Ascending aorta (tissue), 2 donors: ENCODE measurements at regions not wholly inside any gene's neighbourhood (a gene's known extent, or its start where the extent isn't known, plus 50 kb on each side); places are given as distances from the start of the nearest gene placed in this dataset.
"Not testable (repeated sequence)": the region's sequence is repeated elsewhere in the genome, so short reads cannot be mapped to it uniquely, and the experiment has no call there.

Source experiments
- DNase-seq, 2 donors: peaks; one replicate each; pipeline ENCODE4 v3.0.0-alpha.2; 2019; ENCODE audit warnings: low spot score in 2 of 2
- H3K27ac ChIP-seq, 2 donors: fragments of 200-600 bp; sonication (generic); one replicate each; pipeline ENCODE4 v1.5.1; 2016 to 2017; ENCODE audit warnings: mild to moderate bottlenecking in 1 of 2
- H3K27me3 ChIP-seq: fragments of 200-600 bp; sonication (generic); one replicate; pipeline ENCODE4 v1.5.1; 2017
- H3K36me3 ChIP-seq, 2 donors: fragments of 200-600 bp; sonication (generic); one replicate each; pipeline ENCODE4 v1.5.1; 2016
- H3K4me1 ChIP-seq, 2 donors: fragments of 200-600 bp; sonication (generic); one replicate each; pipeline ENCODE4 v1.5.1; 2016 to 2017; ENCODE audit warnings: mild to moderate bottlenecking in 1 of 2
- H3K4me3 ChIP-seq, 2 donors: fragments of 200-600 bp; sonication (generic); one replicate each; pipeline ENCODE4 v1.5.1; 2016 to 2017; ENCODE audit warnings: mild to moderate bottlenecking in 1 of 2
- H3K9me3 ChIP-seq, 2 donors: fragments of 200-600 bp; sonication (generic); one replicate each; pipeline ENCODE4 v1.5.1; 2016
- intact Hi-C: fragments of 100-400 bp; cut with DNase I; formaldehyde crosslinking; loops from one replicate; pipeline ENCODE4 v1.15.1; 2023
- TF ChIP-seq, protein P1 (sequence below), 3 experiments: fragments of 200-600 bp in 2 of 3; fragments of 450-650 bp in 1 of 3; sonication (generic) in 2 of 3; IDR thresholded peaks; one replicate each; pipeline ENCODE4 v1.5.1; 2016 to 2019; ENCODE audit warnings: antibody characterized with exemption in 3 of 3, mild to moderate bottlenecking in 1 of 3, moderate library complexity in 1 of 3

DNA sequence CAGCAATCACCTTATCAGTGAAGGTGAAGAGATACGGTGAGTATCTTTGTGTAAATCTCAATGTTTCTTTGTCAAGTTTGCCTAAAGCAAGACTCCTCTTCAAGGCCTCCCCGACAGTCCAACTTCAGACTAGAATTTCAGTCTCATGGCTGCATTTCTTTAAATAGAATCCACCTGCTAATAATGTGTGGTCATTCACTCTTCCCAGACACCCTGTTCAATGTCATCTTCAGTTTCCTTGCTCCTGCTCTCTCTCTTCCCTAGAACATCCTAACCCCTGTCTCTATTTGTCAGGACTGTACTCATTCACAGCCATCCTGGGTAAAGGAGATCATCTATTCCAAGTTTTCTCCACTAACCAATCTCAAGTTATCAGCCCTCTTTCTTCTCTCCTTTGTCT is 267.3 kb downstream of the EN1 start:
- intact Hi-C loops, result no loop called here
- no peaks in the 10 kb centered on the region for H3K27me3 ChIP-seq
- TF ChIP-seq, protein P1, sequence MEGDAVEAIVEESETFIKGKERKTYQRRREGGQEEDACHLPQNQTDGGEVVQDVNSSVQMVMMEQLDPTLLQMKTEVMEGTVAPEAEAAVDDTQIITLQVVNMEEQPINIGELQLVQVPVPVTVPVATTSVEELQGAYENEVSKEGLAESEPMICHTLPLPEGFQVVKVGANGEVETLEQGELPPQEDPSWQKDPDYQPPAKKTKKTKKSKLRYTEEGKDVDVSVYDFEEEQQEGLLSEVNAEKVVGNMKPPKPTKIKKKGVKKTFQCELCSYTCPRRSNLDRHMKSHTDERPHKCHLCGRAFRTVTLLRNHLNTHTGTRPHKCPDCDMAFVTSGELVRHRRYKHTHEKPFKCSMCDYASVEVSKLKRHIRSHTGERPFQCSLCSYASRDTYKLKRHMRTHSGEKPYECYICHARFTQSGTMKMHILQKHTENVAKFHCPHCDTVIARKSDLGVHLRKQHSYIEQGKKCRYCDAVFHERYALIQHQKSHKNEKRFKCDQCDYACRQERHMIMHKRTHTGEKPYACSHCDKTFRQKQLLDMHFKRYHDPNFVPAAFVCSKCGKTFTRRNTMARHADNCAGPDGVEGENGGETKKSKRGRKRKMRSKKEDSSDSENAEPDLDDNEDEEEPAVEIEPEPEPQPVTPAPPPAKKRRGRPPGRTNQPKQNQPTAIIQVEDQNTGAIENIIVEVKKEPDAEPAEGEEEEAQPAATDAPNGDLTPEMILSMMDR (IDR thresholded peaks at IDR 0.05), result no peak
- no peaks in the 10 kb centered on the region for H3K36me3 ChIP-seq
- no peak for DNase-seq
- no peaks in the 10 kb centered on the region for H3K4me1 ChIP-seq
- no peak overlapping the region for H3K4me3 ChIP-seq
- no peaks in the 10 kb centered on the region for H3K9me3 ChIP-seq
- no peak overlapping the region for H3K27ac ChIP-seq

DNA sequence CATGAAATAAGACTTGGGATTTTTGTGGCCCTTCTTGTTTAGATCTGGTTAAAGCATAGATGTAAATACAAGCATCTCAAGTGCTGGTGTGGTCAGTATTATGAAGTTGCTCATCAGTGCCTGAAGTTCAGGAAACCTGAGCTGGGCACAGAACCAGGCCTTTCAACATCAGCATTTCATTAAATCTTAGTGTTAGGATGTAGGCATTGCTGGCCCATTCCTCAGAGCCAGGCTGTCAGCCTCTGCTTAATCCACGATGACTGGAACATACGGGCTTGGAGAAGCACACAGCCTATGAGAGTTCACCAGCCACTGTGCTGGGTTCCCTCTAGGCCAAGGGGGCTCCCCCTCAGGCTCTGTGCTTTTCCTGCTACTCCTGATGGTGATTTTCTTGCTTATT is 270.2 kb downstream of the EN1 start:
- intact Hi-C loops, result no loop called here
- H3K27me3 ChIP-seq, result no peaks in the 10 kb centered on the region
- H3K4me3 ChIP-seq, result no peak overlapping the region
- no peaks in the 10 kb centered on the region for H3K9me3 ChIP-seq
- no peaks in the 10 kb centered on the region for H3K36me3 ChIP-seq
- no peaks in the 10 kb centered on the region for H3K4me1 ChIP-seq
- TF ChIP-seq, protein P1 (IDR thresholded peaks at IDR 0.05), result no peak
- no peak overlapping the region for H3K27ac ChIP-seq
- no peak for DNase-seq

DNA sequence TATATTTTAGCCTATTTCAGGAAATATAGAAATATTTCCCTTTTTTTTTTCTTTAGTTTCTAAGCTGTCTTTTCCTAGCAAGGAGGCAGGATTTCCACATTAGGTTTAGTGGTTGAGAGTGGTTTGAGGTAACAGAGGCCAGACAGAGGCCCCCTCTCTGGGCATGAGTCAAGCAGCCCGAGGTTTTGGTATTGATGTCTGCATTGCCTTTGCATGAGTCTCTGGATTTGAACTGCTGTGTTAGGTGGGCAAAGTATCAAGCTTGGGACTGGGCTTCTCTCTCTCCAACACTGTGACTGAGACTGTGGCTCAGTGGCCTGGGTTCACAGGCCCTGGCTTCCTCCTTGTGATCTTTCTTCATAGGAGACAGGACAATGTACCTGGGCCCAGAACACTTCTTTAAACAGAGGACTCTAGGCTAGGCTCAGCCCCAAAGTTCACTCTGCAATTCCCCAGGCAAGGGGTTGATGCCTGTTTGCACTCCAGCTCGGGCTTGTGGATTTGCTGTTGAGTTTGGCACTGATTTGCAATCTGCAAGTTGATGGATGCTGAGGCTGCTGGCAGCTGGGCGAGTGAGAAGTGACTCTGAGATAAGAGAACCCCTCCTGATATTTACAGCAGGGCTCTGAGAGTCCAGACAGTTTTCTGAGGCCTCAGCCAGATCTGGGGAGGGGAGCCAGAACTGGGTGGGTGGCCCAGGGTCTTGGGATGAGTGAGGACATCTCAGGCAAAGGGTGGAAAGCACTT is 271.2 kb downstream of the EN1 start:
- Histone ChIP-seq H3K27me3 (no peaks in the 10 kb centered on the region), H3K9me3 (no peaks in the 10 kb centered on the region), H3K4me1 (no peaks in the 10 kb centered on the region), H3K4me3 (no peak overlapping the region), H3K27ac (no peak overlapping the region), H3K36me3 (no peaks in the 10 kb centered on the region)
- TF ChIP-seq, protein P1 (IDR thresholded peaks at IDR 0.05), result no peak
- DNase-seq, result no peak
- intact Hi-C loops, result no loop called here

DNA sequence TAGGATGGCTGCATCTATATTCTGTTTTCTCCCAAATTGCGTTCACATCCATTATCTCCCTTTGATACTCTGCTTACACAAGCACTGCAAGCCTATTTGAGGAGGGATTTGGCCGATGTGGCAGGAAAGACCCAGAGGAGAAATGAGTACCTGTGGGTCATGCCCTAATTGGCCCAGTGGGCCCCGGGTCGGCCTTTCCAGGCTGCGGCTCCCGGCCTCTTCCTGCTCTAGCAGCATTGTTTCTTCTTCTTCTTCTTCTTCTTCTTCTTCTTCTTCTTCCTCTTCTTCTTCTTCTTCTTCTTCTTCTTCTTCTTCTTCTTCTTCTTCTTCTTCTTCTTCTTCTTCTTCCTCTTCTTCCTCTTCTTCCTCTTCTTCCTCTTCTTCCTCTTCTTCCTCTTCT is 275.1 kb downstream of the EN1 start:
- H3K27ac ChIP-seq, H3K36me3 ChIP-seq, H3K27me3 ChIP-seq, H3K9me3 ChIP-seq, DNase-seq, H3K4me1 ChIP-seq, H3K4me3 ChIP-seq, intact Hi-C loops: not testable (repeated sequence)

- TF ChIP-seq, protein P1 (IDR thresholded peaks at IDR 0.05), result no peak
- H3K4me1 ChIP-seq, result no peaks in the 10 kb centered on the region
- no peaks in the 10 kb centered on the region for H3K36me3 ChIP-seq
- no peak overlapping the region for H3K27ac ChIP-seq
- no peak overlapping the region for H3K4me3 ChIP-seq
- intact Hi-C loops, result no loop called here
- no peaks in the 10 kb centered on the region for H3K9me3 ChIP-seq
- DNase-seq, result no peak
- H3K27me3 ChIP-seq, result no peaks in the 10 kb centered on the region
Measured at GRCh38 chr2:118569876-118570535, 277.4 kb downstream of the EN1 start.

DNA sequence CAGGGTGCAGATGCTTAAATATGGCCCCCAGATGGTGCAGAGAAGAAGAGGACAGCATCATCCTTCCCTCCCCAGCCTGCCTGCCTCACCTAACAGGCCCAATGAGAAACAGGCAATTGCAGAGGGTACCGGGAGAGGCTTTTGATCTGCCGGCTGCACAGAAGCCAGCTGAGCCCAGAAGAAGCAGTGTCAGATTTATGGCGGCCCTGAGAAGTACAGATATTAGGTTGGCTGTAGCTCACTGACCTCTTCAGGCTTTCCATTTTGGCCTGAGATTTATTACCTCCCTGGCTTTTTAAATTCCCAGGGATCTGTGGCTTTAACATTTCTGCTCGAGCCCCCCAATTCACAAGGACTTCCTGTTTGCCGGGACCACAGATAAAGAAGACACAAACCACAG is 278.7 kb downstream of the EN1 start:
- H3K4me1 ChIP-seq, result no peaks in the 10 kb centered on the region
- DNase-seq, result no peak
- no peak overlapping the region for H3K4me3 ChIP-seq
- no peaks in the 10 kb centered on the region for H3K9me3 ChIP-seq
- TF ChIP-seq, protein P1 (IDR thresholded peaks at IDR 0.05), result no peak
- no peak overlapping the region for H3K27ac ChIP-seq
- intact Hi-C loops, result no loop called here
- H3K27me3 ChIP-seq, result no peaks in the 10 kb centered on the region
- no peaks in the 10 kb centered on the region for H3K36me3 ChIP-seq
